DMS153 (cell line): ENCODE measurements at regions not wholly inside any gene's neighbourhood (a gene's known extent, or its start where the extent isn't known, plus 50 kb on each side); places are given as distances from the start of the nearest gene placed in this dataset.
"Not testable (repeated sequence)": the region's sequence is repeated elsewhere in the genome, so short reads cannot be mapped to it uniquely, and the experiment has no call there.

ENCODE experiments used
- DNase-seq: peaks from one replicate; lab custom pipeline; 2025; lab: John Stamatoyannopoulos, UW

GRCh38 chr5:17364987-17365810, 132.8 kb upstream of the TAF11L2 start:
- no peak for DNase-seq

GRCh38 chr5:17365811-17366138, 132.3 kb upstream of the TAF11L2 start:
- peak; percentile 24 for DNase-seq

- DNase-seq = no peak
Measured at GRCh38 chr5:17367256-17367840, 130.7 kb upstream of the TAF11L2 start.

GRCh38 chr5:17370651-17371050, 127.4 kb upstream of the TAF11L2 start:
- DNase-seq = no peak

GRCh38 chr5:17373406-17373805, 124.6 kb upstream of the TAF11L2 start:
- no peak for DNase-seq

- no peak for DNase-seq
Measured at GRCh38 chr5:17373814-17374556, 124.0 kb upstream of the TAF11L2 start.

- DNase-seq = no peak
Measured at GRCh38 chr5:17374973-17375742, 122.9 kb upstream of the TAF11L2 start.

GRCh38 chr5:17375886-17376285, 122.1 kb upstream of the TAF11L2 start:
- DNase-seq = not testable (repeated sequence)

GRCh38 chr5:17378346-17378997, 119.6 kb upstream of the TAF11L2 start:
- no peak for DNase-seq

- no peak for DNase-seq
Measured at GRCh38 chr5:17379100-17379951, 118.7 kb upstream of the TAF11L2 start.

GRCh38 chr5:17381932-17382331, 116.1 kb upstream of the TAF11L2 start:
- DNase-seq = no peak

- no peak for DNase-seq
Measured at GRCh38 chr5:17383526-17383925, 114.5 kb upstream of the TAF11L2 start.

GRCh38 chr5:17384181-17384580, 113.8 kb upstream of the TAF11L2 start:
- no peak for DNase-seq

- DNase-seq = no peak
Measured at GRCh38 chr5:17388717-17389116, 109.3 kb upstream of the TAF11L2 start.

- DNase-seq = no peak
Measured at GRCh38 chr5:17394086-17394485, 103.9 kb upstream of the TAF11L2 start.

GRCh38 chr5:17395106-17395880, 102.7 kb upstream of the TAF11L2 start:
- no peak for DNase-seq

GRCh38 chr5:17396247-17396646, 101.8 kb upstream of the TAF11L2 start:
- no peak for DNase-seq

GRCh38 chr5:17398431-17398830, 99.6 kb upstream of the TAF11L2 start:
- no peak for DNase-seq

GRCh38 chr5:17398866-17399835, 98.9 kb upstream of the TAF11L2 start:
- DNase-seq = no peak
